Femur (tissue), 1 donor: ENCODE measurements at regions not wholly inside any gene's neighbourhood (a gene's known extent, or its start where the extent isn't known, plus 50 kb on each side); places are given as distances from the start of the nearest gene placed in this dataset.

ENCODE experiments used
- DNase-seq: peaks from one replicate; pipeline ENCODE4 v3.0.0-alpha.2; 2017

DNA sequence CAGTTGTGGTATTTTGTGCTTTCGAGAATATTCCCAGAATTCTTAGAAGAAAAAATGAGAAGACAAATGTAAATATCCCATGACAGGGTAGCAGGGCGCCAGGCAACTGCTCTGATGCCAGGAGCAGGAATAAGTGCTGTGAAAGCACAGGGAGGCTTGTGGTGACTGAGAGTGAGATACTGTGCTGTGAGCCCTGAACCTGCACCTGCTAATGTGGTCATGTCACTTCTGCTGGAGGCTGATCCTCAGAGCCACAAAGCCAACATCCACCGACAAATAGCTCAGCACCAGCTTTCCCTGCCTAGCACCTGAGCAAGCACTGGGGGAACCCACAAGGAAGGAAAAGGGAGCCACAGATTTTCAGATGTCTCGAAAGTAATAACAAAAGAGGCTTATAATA, 368.6 kb upstream of the CDH4 start:
- no peak for DNase-seq

DNA sequence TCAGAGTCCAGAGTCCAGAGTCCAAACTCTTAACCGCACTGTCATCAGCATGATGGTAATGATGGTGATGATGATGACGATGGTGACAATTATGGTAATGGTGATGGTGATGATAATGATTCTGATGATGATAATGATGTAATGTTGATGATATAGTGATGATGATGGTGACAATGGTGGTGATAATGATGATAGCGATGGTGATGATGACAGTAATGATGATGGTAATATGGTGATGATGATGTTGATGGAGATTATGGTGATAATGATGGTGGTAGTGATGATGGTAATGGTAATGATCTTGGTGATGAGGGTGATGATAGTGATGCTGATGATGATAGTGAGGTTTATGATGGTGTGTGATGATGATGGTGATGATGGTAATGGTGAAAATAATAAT, 367.8 kb upstream of the CDH4 start:
- no peak for DNase-seq

DNA sequence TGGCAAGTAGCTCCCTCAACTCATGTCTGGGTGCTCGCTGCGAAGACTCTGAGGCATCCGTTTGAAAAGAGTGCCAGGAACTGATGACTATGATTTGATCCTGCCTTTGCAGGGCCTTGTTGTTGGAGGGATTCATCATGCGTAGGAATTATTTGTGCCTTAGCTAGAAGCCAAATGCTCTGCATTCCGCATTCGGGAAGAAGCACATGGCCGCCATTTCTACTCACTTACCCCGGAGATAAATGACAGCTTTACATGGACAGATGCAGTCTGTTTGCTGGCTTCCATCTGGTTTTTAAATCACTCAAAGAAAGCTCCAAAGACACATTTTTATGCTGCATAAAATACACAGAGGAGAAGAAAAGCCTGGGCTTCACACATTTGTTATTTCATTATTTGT, 363.3 kb upstream of the CDH4 start:
- no peak for DNase-seq

DNA sequence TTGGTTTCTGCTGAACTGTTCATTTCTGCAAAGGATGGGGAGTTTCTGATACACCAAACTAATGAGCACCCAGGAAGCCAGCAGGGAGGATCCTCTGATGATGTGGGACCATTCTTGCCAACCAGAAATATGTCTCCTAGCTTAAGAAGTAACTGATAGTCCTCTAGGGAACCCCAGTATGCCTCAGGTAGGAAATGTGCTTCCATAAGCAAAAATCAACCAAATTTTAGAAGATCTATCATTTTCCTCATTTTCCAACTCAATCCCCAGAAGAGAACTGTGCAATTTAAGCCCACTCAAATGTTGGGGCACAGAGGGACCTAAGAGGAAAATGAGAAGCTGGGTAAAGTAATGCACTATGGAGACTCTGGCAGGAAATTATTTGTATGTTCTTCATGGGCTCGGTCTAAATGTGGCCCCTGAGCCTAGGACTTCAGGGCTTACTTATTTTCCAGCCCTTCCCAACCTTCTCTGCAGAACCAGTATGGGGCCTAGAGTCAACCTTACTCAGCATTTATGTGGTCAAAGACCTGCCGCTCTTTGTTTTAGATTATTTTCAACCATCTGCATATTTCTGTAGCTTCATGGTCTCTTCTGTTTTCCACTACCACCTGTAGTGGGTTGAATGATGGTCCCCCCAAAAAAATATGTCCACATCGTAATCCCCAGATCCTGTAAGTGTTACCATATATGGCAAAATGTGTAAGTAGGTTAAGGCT, 359.8 kb upstream of the CDH4 start:
- DNase-seq = no peak

DNA sequence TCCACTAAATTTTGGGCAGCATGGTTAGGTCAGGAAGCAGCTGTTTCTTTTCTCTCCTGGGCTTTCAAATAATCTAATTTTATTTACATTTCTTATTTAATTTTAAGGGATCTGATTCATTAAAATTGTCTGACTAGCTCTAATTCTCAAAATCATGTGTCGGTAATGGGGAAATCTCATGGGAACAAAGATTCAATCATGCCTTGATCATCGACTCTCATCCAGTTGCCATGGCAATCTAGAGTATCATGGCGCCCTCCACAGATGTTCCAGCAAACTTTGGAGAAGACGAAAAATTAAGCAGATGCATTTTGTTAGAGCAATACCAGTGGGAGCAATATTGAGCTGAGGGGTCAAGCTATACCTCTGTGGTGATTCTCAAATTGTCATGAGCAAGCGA, 358.0 kb upstream of the CDH4 start:
- DNase-seq = no peak

DNA sequence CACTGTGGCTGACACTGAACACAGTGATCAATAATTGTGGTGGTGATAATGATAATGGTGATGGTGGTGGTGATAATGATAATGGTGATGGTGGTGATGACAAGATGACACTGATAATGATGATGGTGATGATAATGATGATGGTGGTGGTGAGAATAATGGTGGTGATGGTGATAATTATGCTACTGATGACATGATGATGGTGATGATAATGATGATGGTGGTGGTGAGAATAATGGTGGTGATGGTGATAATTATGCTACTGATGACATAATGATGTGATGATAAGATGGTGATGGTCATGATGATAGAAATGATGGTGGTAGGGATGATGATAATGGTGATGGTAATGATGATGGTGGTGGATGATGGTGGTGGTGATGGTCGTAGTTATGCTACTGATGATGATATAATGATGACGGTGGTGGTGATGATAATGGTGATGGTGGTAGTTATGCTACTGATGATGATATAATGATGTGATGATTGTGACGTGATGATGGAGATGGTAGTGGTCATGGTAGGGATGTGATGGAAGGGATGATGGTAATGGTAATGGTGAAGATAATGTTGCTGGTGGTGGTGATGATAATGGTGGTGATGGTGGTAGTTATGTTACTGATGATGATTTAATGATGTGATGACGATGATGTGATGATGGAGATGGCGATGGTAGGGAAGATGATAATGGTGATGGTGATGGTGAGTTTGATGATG, 356.5 kb upstream of the CDH4 start:
- DNase-seq = no peak

DNA sequence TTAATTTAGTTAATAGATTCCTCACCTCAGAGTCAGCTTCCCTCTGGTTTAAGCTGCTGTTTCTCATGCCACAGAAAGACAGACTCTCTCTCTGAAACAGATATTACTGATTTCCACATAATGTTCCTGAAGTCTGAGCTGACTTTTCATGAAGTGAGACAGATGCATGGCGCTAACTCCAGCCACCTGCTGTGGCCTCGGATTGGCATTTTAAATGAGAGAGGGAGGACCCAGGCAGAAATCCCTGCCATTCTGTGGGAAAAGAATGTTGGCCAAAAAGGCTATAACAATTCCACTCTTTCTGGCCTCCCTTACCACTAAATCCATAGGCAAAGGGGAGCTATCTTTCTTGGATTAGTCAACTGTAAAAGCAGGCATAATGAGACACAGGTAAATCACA, 354.1 kb upstream of the CDH4 start:
- no peak for DNase-seq

DNA sequence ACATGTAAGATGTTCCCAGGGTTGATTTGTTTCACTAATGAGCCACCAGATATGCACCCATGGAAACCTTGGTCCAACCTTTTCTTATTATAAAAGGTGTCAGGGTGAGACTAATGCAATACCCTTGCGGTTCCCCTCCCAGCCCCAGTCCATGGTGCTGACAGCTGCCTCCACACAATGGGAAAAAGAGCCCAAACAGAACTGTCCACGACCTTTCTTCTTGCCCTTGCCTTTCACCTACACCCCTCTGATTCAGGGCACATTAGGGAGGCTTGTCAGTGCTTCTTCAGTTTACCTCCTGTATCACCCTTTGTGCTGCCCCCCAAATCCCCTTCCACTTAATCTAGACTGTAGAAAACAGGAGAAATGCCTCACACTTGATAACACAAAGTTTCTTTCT, 352.7 kb upstream of the CDH4 start:
- no peak for DNase-seq

DNA sequence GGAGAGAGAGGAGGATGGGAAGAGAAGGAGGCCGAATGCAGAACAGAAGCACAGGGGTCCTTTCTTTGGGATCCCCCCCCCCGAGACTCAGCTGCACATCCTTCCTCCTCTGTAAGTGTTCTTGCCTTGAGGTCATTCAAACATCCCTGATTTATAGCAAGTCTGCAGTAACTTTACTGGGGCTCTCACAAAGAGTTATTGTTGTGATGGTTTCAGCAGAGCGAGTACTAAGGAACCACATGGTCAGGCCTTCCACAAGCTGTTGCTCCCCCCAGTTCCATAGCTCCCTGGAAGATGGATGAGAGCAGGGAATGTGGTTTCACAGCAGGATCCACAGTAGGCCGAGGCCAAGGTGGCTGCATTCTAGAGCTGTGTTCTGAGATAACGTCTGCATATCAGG, 351.4 kb upstream of the CDH4 start:
- DNase-seq = no peak

DNA sequence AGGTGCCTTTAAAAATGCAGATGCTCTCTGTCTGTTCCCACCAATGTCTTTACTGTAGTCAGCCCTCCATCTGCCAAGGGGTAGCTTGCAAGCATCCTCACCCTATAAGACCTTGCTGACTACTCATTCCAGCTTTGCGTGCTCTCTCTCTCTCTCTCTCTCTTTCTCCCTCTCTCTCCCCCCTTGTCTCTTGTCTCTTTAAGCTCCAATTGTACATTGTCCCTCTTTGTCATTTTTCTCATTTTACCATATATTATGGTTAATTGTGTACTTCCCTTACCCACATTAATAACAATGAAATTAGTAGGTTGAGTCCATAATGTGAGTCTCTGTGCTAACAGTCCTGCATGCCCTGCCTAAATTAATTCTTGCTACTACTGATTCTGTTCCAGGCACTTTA, 350.2 kb upstream of the CDH4 start:
- no peak for DNase-seq

DNA sequence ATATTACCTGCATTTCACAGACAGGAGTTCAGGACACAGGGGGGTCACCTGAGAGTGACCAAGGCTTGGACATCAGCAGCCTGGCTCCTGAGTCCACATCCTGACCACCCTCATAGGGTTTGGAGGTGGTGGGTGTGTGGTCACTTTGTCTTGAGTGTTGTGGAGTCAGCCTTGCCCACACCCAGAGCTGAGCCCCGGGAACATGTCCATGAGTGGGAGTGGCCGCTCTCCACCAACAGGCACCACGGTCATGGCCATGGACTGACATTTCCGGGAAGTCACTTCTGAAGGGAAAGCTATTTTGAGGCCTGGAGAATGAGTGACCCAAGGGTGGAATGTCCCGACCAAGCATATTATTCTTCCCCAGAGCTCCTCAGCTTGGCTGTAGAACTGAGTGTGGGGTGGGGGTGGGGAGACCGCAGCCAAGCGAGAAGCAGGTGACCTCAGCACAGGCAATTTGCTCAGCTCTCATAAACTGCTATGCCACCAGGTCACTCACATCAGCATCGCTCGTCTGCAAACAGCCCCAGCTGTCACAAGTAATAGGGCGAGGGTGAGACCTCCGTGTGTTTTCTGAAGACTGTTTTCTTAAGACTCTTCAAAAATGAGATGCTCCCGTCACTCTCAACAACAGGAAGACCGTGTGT, 348.6 kb upstream of the CDH4 start:
- no peak for DNase-seq

DNA sequence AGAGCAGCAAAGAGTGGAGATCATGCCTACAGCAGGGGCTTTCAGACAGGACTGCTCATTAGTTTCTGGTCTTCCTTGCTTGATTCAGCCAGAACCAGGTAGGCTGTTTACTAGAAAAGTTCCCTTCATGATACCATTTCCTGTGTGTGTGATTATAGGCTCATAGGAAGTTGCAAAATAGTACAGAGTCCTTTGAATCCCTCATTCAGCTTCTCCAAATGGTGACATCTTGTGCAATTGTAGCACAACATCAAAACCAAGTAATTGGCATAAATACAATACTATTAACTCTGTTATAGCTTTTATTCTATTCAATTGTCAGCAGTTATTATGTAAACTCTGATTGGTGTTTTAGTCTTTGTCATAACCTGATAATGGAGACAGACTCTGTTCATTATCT, 347.3 kb upstream of the CDH4 start:
- no peak for DNase-seq

DNA sequence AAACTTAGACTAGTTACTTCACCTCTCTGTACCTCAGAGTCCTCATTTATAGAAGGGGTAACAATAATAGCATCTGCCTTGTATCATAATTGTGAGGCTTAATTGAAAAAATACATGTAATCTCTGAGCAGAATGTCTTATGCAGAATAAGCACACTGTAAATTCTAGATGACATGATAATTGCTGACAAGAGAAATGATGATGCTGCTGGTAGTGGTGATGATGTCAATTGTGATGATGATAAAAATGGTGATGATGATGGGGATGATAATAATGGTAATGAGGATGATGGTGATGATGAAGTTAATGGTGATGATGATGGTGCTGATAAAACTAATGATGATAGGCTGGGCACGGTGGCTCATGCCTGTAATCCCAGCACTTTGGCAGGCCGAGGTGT, 346.1 kb upstream of the CDH4 start:
- DNase-seq = no peak

DNA sequence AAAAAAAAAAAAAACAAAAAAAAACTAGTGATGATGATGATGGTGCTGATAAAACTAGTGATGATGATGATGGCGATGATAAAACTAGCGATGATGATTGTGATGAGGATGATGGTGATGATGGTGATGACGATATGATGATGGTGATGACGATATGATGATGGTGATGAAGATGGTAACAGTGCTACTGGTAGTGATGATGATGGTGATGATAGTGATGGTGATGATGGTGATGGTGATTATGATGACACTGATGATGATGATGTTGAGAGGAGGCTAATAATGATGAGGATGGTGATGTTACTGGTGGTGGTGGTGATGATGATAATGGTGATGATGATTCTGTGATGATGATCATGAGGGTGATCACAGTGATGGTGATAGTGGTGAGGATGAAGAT, 345.5 kb upstream of the CDH4 start:
- DNase-seq = no peak

DNA sequence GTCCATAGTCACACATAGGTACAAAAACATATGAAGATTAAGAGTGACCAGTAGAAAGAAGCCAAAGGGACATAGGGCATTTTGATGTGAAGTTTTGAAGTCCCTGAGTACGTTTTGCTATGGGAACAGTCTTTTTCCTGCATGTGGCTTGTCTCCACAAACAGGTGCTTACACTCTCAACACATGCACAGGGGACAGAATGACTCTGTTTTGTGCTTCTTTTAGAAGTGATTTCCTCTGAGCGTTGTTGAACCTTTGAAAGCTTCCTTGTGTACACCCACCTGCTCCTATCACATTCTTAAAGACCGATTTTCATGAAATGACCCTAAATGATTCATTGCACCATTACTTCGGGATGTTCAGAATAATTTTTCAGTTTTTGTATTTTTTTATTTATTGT, 338.8 kb upstream of the CDH4 start:
- no peak for DNase-seq

DNA sequence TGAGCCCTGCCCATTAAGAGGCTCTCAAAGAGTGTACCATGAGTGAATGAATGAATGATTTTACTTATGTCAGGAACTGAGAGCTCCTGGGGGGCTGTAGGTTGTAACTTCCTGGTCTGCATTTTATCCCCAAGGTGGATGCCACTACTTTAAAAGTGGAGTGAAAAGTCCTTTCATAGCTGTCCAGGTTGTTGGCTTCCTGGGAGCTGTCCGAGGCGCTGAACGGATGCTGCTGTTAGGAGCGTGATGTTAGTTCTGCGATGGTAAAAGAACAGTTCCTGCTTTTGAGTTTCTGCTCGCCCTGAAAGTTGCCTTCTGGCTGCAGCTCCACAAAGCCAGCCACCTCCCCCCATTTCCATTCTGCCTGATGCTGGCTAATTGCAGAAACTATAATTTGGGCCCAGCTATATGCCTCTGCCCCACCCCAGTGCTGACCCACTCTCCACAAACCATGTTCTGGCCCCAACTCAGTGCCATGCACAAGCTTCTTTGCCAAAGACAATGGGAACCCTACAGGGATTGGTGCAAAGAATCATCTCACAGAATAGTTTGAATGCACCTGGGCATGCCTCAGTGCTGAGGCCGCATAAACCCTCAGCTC, 330.9 kb upstream of the CDH4 start:
- no peak for DNase-seq

DNA sequence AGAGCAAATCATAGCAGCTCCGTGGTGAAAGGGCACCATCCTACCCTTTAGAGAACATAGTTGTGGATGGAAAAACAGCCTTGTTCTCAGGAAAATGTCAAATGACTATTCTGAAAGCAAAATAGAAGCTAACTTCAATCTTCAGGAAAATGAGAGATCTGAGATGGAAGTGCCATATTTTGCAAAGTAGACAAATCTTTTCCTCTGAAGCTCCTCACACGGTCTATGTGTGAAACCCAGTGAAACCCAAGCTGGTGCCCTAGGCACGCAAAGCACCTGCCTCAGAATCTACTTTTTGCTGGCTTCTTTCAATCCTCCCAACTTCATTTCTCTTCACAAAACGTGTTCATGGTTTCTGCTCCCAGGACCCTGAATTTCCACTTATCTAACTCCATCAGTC, 325.2 kb upstream of the CDH4 start:
- no peak for DNase-seq

DNA sequence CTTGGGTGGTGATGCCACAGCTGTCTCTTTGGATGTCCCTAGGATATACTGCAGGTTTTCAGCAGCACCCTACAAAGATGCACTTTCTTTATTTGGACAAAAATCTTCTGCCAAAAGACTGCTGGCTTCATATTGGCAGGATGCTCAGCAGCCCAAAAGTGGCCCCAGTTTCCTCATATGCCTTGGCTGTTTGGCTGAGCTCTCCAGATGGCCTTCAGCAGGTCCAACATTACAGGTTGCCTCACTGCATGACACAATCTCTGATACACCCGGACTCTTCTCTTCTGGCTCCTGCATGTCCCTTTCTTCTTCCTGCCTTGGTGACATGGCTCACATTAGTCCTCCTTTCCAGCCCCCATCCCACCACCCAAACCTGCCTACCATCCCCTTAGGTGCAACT, 323.7 kb upstream of the CDH4 start:
- DNase-seq = no peak

DNA sequence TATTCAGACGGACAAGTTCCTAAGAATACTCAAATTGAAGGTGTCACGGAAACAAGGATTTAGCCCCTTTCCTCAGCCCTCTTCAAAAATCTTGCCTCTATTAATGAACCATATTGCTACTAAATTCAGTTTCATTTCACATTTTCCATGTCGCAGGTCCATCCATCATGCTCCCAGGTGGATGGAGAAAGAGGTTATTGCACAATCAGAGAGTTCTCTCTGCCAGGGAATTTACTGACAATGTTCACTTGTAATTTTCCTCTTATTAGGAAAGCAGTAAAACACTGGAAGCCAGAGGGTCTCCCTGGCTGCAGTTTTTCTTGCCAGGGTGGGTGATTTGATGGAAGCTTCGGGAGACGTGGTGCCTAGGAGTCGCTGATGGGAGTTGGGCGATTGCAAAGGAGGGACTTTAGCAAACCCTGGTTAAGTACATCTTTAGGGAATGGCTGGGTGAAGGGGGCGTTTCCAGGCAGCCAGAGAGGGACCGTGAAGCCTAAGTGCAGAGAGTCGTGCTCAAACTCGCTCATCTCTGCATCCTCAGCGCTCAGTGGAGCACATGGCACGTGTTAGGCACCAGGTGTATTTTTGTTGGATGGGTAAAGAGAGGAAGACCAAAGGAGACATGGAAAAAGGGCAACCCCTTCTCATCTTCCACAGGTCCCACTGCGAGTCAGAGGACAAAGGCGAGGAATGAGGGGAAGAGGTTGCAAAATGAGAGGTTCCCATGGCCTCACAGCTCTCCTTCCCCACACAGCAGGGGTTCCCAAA, 321.9 kb upstream of the CDH4 start:
- DNase-seq = no peak

DNA sequence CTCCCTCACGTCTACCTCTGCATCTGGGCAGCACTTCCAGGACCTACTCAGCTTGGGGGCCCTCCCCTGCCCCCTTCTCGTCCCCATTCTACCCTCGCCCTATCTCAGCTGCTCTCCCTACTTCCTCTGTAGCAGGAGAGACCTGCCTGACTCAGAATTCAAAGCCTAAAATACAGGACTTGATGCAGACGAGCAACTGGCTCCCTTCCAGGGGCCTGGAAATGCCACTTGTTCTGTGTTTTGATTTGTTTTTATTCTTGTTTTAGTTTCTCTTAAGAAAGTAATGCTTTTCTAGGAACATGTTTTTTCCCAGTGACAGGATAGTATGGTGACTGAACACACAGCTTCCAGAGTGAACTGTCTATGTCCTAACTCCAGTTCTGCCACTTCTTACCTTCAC, 320.4 kb upstream of the CDH4 start:
- no peak for DNase-seq

DNA sequence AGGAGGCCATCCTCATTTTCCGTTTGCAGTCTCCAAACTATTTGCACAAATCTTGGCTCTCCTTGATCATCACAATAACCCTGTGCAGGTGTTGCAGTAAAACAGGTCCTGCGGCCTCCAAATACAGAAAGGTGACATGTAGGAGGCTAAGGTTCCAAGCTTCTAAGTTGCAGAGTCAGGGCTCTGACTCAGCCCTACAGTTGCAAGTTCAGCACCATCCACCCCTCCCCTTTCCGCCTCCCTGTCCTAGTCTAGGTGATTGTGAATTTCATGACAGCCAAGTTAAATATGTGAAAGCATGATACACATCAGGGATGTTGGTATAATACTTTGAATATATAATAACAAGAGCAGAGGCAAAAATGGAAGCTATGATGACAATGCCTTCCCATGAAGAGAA, 317.3 kb upstream of the CDH4 start:
- no peak for DNase-seq

DNA sequence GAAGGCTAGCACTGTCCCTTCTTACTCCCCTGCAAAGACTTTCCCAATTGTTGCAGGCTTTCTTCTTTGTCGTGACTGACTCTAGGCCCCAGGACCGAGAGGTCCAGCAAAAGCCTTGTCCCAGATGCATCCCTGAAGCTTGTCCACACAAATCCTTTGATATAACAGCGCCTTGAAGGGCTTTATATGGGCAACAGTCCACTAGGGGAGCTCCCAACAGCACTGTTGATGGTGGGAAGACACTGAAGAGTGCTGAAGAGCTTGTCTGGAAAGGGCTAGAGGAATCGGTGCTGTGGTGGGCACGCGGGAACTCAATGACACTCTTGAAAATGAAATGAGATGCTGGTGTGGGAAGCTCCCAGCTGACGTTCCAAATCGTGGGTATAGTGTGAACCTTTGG, 316.1 kb upstream of the CDH4 start:
- DNase-seq = no peak

DNA sequence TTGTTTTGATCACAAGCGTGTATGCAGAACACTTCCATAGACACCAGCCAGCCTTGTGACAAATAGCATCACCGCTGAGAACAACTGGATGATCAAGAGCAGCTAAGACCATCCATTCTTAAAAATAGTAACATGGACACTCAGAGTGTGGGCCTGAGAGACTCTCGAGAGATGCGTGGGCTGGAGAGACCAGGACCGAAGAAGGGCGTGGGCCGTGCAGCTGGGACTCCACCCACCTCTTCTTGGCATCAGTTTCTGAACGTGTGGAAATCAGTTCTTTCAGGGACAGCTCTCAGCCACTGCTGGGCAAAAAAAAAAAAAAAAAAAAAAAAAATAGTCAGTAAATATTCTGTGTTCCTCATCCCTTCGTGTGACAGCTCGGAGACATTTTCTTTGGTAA, 314.5 kb upstream of the CDH4 start:
- DNase-seq = no peak
